OCI-LY3 (cell line): ENCODE measurements at regions not wholly inside any gene's neighbourhood (a gene's known extent, or its start where the extent isn't known, plus 50 kb on each side); places are given as distances from the start of the nearest gene placed in this dataset.
"Not testable (repeated sequence)": the region's sequence is repeated elsewhere in the genome, so short reads cannot be mapped to it uniquely, and the experiment has no call there.

Experiments used
- H2AFZ ChIP-seq: fragments of 200-600, 300-600 bp; shearing (Covaris generic); 2 replicates; pipeline ENCODE4 v1.6.0; 2014; ENCODE audit warnings: antibody characterized with exemption, low read depth, low read length
- H3K27ac ChIP-seq: fragments of 200-600, 300-600 bp; sonication (generic); 2 replicates; pipeline ENCODE4 v1.5.1; 2014; ENCODE audit warnings: mild to moderate bottlenecking, low read length, moderate library complexity, mixed read lengths
- H3K27me3 ChIP-seq: fragments of 200-600, 300-600 bp; sonication (generic); 2 replicates; pipeline ENCODE4 v1.6.1; 2014; ENCODE audit warnings: low read depth, low read length, mixed read lengths
- H3K36me3 ChIP-seq: fragments of 200-600, 300-600 bp; sonication (generic); replicated peaks from 2 replicates; pipeline ENCODE3; 2014; ENCODE audit warnings: low read depth, low read length, mixed read lengths
- H3K4me1 ChIP-seq: fragments of 300-600, 200-600 bp; sonication (generic); 2 replicates; pipeline ENCODE4 v1.6.1; 2014; ENCODE audit warnings: low read length, mixed read lengths
- H3K4me2 ChIP-seq: fragments of 200-600, 300-600 bp; sonication (generic); 2 replicates; pipeline ENCODE4 v1.6.1; 2014; ENCODE audit warnings: low read length, mixed read lengths
- H3K4me3 ChIP-seq: fragments of 300-600, 200-600 bp; sonication (generic); 2 replicates; pipeline ENCODE4 v1.5.1; 2014; ENCODE audit warnings: antibody characterized with exemption, mild to moderate bottlenecking, low read length, moderate library complexity
- H3K79me2 ChIP-seq: fragments of 300-600, 200-600 bp; shearing (Covaris generic); 2 replicates; pipeline ENCODE4 v1.6.1; 2014; ENCODE audit warnings: mild to moderate bottlenecking, low read length, mixed read lengths
- H3K9ac ChIP-seq: fragments of 300-600, 200-600 bp; shearing (Covaris generic); 2 replicates; pipeline ENCODE4 v1.6.0; 2014; ENCODE audit warnings: mild to moderate bottlenecking, low read length, moderate library complexity
- H3K9me3 ChIP-seq: fragments of 200-600, 300-600 bp; shearing (Covaris generic); 2 replicates; pipeline ENCODE4 v1.6.1; 2014; ENCODE audit warnings: low read length, mixed read lengths; ENCODE audit not compliant: insufficient read depth
- H4K20me1 ChIP-seq: fragments of 200-600, 300-600 bp; sonication (generic); 2 replicates; pipeline ENCODE4 v1.6.1; 2016; ENCODE audit warnings: low read length, mixed read lengths; ENCODE audit not compliant: insufficient read depth
- CTCF ChIP-seq: fragments of 200-600, 300-600 bp; sonication (generic); IDR thresholded peaks from 2 replicates; pipeline ENCODE4 v1.5.1; 2014; ENCODE audit warnings: antibody characterized with exemption, low read length, low read depth
- EZH2phosphoT487 ChIP-seq: fragments of 200-600 bp; shearing (Covaris generic); IDR thresholded peaks from 2 replicates; pipeline ENCODE4 v1.6.1; 2018; ENCODE audit warnings: antibody characterized with exemption, mixed run types, low read depth

- no peak for TF ChIP-seq EZH2phosphoT487
- TF ChIP-seq CTCF: no peak
- H3K9ac ChIP-seq: no peak overlapping the region
- H3K79me2 ChIP-seq: no peaks in the 10 kb centered on the region
- no peak overlapping the region for H2AFZ ChIP-seq
- H3K9me3 ChIP-seq: no peaks in the 10 kb centered on the region
- no peaks in the 10 kb centered on the region for H4K20me1 ChIP-seq
- H3K4me3 ChIP-seq: no peak overlapping the region
- no peaks in the 10 kb centered on the region for H3K36me3 ChIP-seq
- no peak overlapping the region for H3K27ac ChIP-seq
- H3K4me1 ChIP-seq: no peaks in the 10 kb centered on the region
- no peak overlapping the region for H3K4me2 ChIP-seq
- H3K27me3 ChIP-seq: no peaks in the 10 kb centered on the region
Observed at GRCh38 chr4:86512631-86513030, 81.5 kb upstream of the PTPN13 start.

- H3K4me3 ChIP-seq, H3K79me2 ChIP-seq, H3K36me3 ChIP-seq, H3K9ac ChIP-seq, H3K4me1 ChIP-seq, H3K27ac ChIP-seq, H4K20me1 ChIP-seq, H2AFZ ChIP-seq, H3K9me3 ChIP-seq, H3K4me2 ChIP-seq, H3K27me3 ChIP-seq: not testable (repeated sequence)
Observed at GRCh38 chr4:86515963-86516362, 78.2 kb upstream of the PTPN13 start.

GRCh38 chr4:86521373-86521969, 72.6 kb upstream of the PTPN13 start:
- Histone ChIP-seq H3K27ac (no peak overlapping the region), H3K9ac (no peak overlapping the region), H3K4me1 (peaks cover 28% of the 10 kb centered on the region), H4K20me1 (no peaks in the 10 kb centered on the region), H3K4me2 (no peak overlapping the region), H3K79me2 (no peaks in the 10 kb centered on the region), H2AFZ (no peak overlapping the region), H3K36me3 (no peaks in the 10 kb centered on the region), H3K4me3 (no peak overlapping the region), H3K9me3 (0 out of 2 replicates have a peak, but pooled peaks cover 3% of the 10 kb centered on the region), H3K27me3 (no peaks in the 10 kb centered on the region)
- no peak for TF ChIP-seq EZH2phosphoT487

- no peak overlapping the region for H3K4me3 ChIP-seq
- H4K20me1 ChIP-seq: no peaks in the 10 kb centered on the region
- H3K36me3 ChIP-seq: no peaks in the 10 kb centered on the region
- TF ChIP-seq CTCF (peak; percentile 63), EZH2phosphoT487 (no peak)
- H3K9ac ChIP-seq: no peak overlapping the region
- peak overlapping the region; percentile 25 for H3K4me2 ChIP-seq
- H3K27ac ChIP-seq: no peak overlapping the region
- H3K4me1 ChIP-seq: peaks cover 28% of the 10 kb centered on the region
- H3K9me3 ChIP-seq: 0 out of 2 replicates have a peak, but pooled peaks cover 3% of the 10 kb centered on the region
- no peaks in the 10 kb centered on the region for H3K27me3 ChIP-seq
- no peak overlapping the region for H2AFZ ChIP-seq
- H3K79me2 ChIP-seq: no peaks in the 10 kb centered on the region
Observed at GRCh38 chr4:86522349-86522748, 71.8 kb upstream of the PTPN13 start.

GRCh38 chr4:86523333-86523732, 70.8 kb upstream of the PTPN13 start:
- 0 out of 2 replicates have a peak, but pooled peaks cover 3% of the 10 kb centered on the region for H3K9me3 ChIP-seq
- H3K79me2 ChIP-seq: no peaks in the 10 kb centered on the region
- H3K4me3 ChIP-seq: no peak overlapping the region
- no peak overlapping the region for H3K27ac ChIP-seq
- H3K4me1 ChIP-seq: peaks cover 28% of the 10 kb centered on the region
- H3K9ac ChIP-seq: no peak overlapping the region
- H3K27me3 ChIP-seq: no peaks in the 10 kb centered on the region
- H3K4me2 ChIP-seq: peak overlapping the region; percentile 32
- H4K20me1 ChIP-seq: no peaks in the 10 kb centered on the region
- H3K36me3 ChIP-seq: no peaks in the 10 kb centered on the region
- no peak overlapping the region for H2AFZ ChIP-seq
- TF ChIP-seq CTCF (no peak), EZH2phosphoT487 (no peak)

- not testable (repeated sequence) for H3K4me3 ChIP-seq, H3K9ac ChIP-seq, H3K79me2 ChIP-seq, H3K36me3 ChIP-seq, H2AFZ ChIP-seq, H4K20me1 ChIP-seq, H3K9me3 ChIP-seq, H3K27ac ChIP-seq, H3K4me2 ChIP-seq, H3K27me3 ChIP-seq
- H3K4me1 ChIP-seq: peaks cover 47% of the 10 kb centered on the region
Observed at GRCh38 chr4:86527713-86528112, 66.4 kb upstream of the PTPN13 start.
